VCaP (cell line): ENCODE measurements at regions not wholly inside any gene's neighbourhood (a gene's known extent, or its start where the extent isn't known, plus 50 kb on each side); places are given as distances from the start of the nearest gene placed in this dataset.
"Not testable (repeated sequence)": the region's sequence is repeated elsewhere in the genome, so short reads cannot be mapped to it uniquely, and the experiment has no call there.

ENCODE experiments used
- H3K27ac ChIP-seq: fragments of 450-650 bp; 2 replicates; pipeline ENCODE4 v1.5.1; 2017
- TF ChIP-seq, protein P1 (sequence below): fragments of 450-650 bp; conservative IDR thresholded peaks from 2 replicates; pipeline ENCODE4 v1.5.1; 2017; ENCODE audit warnings: mild to moderate bottlenecking, moderate library complexity

DNA sequence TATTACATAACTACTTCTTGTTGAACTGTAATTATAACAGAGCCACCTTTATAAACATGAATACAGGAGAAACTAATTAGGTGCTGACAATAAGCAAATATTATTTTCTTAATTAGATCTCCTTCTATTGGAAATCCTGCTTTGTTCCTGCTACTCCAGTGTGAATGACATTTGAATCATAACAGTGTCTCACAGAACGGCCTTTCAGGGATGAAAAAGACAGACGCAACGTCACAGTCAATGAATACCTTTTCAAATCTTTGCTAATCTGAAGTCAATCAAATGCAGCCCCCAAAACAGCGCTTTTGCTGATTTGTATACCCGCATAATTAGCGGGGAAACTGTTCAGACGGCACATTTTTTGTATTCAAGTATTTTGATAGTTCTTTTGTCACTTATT is 240.4 kb upstream of the CDH8 start:
- no peak overlapping the region for H3K27ac ChIP-seq
- TF ChIP-seq, protein P1, sequence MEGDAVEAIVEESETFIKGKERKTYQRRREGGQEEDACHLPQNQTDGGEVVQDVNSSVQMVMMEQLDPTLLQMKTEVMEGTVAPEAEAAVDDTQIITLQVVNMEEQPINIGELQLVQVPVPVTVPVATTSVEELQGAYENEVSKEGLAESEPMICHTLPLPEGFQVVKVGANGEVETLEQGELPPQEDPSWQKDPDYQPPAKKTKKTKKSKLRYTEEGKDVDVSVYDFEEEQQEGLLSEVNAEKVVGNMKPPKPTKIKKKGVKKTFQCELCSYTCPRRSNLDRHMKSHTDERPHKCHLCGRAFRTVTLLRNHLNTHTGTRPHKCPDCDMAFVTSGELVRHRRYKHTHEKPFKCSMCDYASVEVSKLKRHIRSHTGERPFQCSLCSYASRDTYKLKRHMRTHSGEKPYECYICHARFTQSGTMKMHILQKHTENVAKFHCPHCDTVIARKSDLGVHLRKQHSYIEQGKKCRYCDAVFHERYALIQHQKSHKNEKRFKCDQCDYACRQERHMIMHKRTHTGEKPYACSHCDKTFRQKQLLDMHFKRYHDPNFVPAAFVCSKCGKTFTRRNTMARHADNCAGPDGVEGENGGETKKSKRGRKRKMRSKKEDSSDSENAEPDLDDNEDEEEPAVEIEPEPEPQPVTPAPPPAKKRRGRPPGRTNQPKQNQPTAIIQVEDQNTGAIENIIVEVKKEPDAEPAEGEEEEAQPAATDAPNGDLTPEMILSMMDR: no peak

DNA sequence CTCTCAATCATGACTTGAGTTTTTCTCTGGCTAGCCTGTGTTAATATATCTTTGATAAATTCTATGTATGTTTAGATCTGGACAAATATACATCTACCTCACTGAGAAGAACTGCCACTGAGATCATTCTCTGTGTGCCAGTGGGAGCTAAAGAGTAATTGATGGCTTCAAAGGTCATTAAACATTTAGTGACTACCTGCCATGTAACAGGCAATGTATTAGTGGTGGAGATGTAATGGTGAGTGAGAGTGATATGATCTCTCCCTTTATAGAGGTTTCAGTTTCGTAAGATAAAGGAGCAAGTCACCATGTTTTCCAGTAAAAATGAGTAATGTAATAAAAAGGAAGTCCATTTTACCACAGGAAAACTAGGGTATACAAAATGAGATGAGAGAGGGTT is 235.8 kb upstream of the CDH8 start:
- TF ChIP-seq, protein P1: no peak
- H3K27ac ChIP-seq: no peak overlapping the region

DNA sequence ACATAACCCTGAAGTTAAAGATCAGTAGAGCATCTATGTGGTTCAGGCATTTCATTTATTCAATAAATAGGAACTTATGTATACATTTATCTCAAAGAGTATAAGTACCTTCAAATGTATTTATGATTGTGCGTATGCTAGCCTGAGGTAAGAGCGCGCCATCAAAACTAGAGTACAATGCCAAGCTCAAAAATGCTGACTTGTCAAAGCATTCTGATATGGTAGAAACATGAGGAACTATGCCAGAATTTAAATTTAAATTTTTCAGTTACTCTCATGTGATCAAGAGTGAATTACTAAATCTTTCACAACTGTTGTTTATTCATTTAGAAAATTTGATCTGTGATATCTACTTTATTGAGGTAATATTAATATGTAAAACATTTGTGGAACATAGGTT is 225.5 kb upstream of the CDH8 start:
- TF ChIP-seq, protein P1: no peak
- no peak overlapping the region for H3K27ac ChIP-seq

DNA sequence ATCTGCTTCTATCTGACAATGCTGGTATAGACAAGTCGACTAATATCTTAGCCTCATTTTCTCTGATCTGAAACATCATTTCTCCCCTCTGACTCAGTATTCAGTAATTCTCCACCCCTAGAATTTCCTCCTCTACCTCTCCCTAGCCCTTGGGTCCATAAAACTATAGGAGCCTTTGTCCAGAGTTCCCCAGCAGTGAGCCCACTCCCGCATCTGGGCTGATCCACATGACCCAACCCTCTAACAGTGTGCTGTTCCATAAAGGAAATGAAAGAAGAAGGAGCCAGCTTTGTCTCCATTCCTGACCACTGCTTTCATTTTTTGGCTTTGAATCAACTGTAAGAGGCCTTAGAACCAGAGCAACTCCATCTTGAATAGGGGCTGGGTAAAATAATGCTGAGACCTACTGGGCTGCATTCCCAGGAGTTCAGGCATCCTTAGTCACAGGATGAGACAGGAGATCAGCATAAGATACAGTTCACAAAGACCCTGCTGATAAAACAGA is 222.7 kb upstream of the CDH8 start:
- not testable (repeated sequence) for H3K27ac ChIP-seq

DNA sequence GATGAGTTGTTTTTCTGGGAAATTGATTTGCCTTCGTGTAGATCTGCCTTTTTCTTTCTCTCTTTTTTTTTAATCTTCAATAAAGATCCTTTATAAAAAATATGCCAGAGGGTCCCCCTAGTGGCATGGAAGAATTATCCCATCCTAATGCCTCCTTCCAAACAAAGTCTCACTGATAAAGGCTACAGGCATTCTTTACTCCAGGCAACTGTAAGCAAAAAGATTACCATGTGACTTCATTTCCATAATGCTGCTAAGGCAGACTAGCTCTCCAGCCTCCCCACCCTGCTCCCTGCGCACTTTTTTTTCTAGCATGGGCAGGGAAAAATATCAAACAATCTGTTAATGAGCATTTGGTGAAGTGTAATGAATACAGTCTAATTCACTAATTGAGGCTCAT is 220.2 kb upstream of the CDH8 start:
- TF ChIP-seq, protein P1: no peak
- H3K27ac ChIP-seq: no peak overlapping the region

DNA sequence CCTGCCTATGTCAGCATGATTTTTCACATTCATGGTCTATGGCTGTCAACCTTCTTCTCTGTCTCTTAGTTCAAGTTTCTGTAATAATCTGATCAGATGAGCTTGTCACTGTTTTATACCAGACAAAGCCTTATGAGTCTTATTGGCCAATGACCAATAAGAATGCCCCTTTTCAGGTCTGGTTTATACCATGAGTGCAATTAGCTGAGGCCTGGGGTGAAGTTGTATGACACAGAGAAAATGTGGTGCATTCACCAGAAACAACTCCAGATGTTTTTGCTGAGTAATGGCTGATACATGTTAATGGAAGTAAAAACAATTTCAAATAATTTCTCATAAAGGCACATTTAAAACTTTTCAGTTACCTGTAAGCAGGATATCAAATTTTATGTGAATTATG is 218.6 kb upstream of the CDH8 start:
- H3K27ac ChIP-seq: no peak overlapping the region
- TF ChIP-seq, protein P1: no peak

DNA sequence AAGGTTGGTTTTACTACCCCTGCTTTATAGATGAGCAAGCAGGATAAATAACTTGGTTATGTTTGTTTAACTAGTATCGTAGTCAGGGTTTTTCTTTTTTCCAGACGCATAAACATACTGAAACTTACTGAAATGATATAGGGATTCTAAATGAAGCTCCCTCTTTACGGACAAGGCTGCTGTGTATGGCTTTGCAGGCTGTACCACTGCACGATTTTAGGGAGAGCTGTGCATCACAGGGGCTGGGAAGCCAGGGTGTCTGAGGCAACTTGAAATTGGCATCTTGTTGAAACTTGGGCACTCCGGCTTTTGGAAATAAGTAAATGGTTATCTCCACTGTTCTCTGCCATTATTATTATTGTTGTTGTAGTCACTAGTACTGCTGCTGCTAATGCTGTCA is 218.1 kb upstream of the CDH8 start:
- TF ChIP-seq, protein P1: no peak
- no peak overlapping the region for H3K27ac ChIP-seq

DNA sequence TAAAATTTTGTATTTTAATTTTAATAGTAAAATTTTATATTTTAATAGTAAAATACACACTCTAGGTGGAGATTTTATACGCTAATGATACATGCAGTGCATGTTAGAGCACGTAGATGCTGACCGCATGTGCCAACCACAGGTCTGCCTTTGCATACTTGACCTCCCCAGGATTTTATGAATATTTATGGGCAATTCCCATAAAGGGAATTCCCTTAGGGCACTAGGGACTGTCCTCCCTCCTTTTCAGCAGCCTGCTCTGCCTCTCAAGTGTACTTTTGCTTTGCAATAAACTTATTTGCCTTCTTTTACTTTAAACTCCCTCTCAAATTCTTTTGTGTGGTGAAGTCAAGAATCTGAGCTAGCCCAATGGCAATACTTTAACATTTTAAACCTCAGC is 217.7 kb upstream of the CDH8 start:
- no peak overlapping the region for H3K27ac ChIP-seq
- TF ChIP-seq, protein P1: no peak
